Suprapubic skin (tissue), 4 donors: ENCODE measurements at regions not wholly inside any gene's neighbourhood (a gene's known extent, or its start where the extent isn't known, plus 50 kb on each side); places are given as distances from the start of the nearest gene placed in this dataset.

ENCODE experiments used
- DNase-seq, 2 donors: peaks; one replicate each; pipeline ENCODE4 v3.0.0-alpha.2; 2019; ENCODE audit warnings: low spot score in 2 of 2
- H3K27ac ChIP-seq: fragments of 200-600 bp; sonication (generic); one replicate; pipeline ENCODE4 v1.5.1; 2019
- H3K27me3 ChIP-seq: fragments of 200-600 bp; sonication (generic); one replicate; pipeline ENCODE4 v1.5.1; 2019
- H3K36me3 ChIP-seq: fragments of 200-600 bp; sonication (generic); one replicate; pipeline ENCODE4 v1.5.1; 2019
- H3K4me1 ChIP-seq: fragments of 200-600 bp; sonication (generic); one replicate; pipeline ENCODE4 v1.5.1; 2019
- H3K4me3 ChIP-seq: fragments of 200-600 bp; sonication (generic); one replicate; pipeline ENCODE4 v1.5.1; 2019; ENCODE audit warnings: mild to moderate bottlenecking
- H3K9me3 ChIP-seq: fragments of 200-600 bp; sonication (generic); one replicate; pipeline ENCODE4 v1.5.1; 2019
- EP300 ChIP-seq: sonication (generic); formaldehyde crosslinking; IDR thresholded peaks from one replicate; pipeline ENCODE4 v1.6.1; 2017; ENCODE audit warnings: antibody characterized with exemption
- POLR2A ChIP-seq, 2 donors: fragments of 450-650 bp; IDR thresholded peaks; one replicate each; pipeline ENCODE4 v1.6.1; 2017; ENCODE audit warnings: antibody characterized with exemption in 2 of 2, mild to moderate bottlenecking in 2 of 2, moderate library complexity in 2 of 2
- POLR2AphosphoS5 ChIP-seq, 3 donors: sonication (generic); formaldehyde crosslinking; IDR thresholded peaks; one replicate each; pipeline ENCODE4 v1.6.1; 2017; ENCODE audit warnings: antibody characterized with exemption in 3 of 3
- WGBS: methylation state at CpG from one replicate; pipeline ENCODE4 v1.1.5; 2018; 5-methylcytosine and 5-hydroxymethylcytosine counted together
- TF ChIP-seq, protein P1 (sequence below), 2 donors: fragments of 200-600 bp in 1 of 2; fragments of 450-650 bp in 1 of 2; sonication (generic) in 1 of 2; IDR thresholded peaks; one replicate each; pipeline ENCODE4 v1.5.1; 2016 to 2019; ENCODE audit warnings: antibody characterized with exemption in 2 of 2, mild to moderate bottlenecking in 1 of 2, moderate library complexity in 1 of 2

DNA sequence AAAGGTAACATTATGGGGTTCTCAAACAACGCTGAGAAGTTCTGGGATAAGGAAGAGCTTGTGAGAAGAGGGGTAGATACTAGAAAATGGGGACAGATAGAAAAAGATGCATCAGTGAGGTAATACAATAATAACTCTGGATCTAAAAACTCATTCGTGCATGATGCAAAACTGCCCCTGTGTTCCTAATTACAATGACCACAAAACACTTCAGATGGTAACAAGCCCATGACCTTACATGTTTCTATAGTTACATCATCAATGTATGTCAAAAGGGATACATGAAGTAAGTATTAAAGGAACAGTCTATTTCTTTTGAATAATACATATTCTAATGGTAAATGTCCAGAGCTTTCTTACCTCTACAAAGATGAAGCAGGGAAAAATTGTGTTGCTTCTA is 110.6 kb upstream of the PLPPR5 start:
- no peak for TF ChIP-seq POLR2A (IDR thresholded peaks at IDR 0.05)
- 86% methylated on average over 2 of the region's 2 CpGs for WGBS

DNA sequence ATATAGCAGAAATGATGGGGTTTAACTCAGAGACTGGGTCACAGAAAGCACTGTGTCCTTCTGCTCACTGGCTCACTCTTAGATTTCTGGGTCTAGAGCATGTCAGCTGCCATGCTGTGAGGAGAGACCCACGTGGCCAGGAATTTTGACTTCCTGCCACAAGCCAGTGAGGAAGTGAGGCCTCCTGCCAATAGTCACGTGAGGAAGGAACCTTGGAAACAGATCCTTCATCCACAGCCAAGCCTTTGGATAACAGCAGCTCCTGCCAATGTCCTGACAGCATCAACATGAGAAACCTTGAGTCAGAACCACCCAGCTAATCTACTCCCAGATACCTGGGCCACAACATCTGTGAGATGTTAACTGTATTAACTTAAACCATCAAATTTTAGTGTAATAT is 114.5 kb upstream of the PLPPR5 start:
- TF ChIP-seq, protein P1, sequence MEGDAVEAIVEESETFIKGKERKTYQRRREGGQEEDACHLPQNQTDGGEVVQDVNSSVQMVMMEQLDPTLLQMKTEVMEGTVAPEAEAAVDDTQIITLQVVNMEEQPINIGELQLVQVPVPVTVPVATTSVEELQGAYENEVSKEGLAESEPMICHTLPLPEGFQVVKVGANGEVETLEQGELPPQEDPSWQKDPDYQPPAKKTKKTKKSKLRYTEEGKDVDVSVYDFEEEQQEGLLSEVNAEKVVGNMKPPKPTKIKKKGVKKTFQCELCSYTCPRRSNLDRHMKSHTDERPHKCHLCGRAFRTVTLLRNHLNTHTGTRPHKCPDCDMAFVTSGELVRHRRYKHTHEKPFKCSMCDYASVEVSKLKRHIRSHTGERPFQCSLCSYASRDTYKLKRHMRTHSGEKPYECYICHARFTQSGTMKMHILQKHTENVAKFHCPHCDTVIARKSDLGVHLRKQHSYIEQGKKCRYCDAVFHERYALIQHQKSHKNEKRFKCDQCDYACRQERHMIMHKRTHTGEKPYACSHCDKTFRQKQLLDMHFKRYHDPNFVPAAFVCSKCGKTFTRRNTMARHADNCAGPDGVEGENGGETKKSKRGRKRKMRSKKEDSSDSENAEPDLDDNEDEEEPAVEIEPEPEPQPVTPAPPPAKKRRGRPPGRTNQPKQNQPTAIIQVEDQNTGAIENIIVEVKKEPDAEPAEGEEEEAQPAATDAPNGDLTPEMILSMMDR (IDR thresholded peaks at IDR 0.05) = no peak
- TF ChIP-seq EP300 = no peak
- TF ChIP-seq POLR2AphosphoS5 (IDR thresholded peaks at IDR 0.05) = no peak
- TF ChIP-seq POLR2A (IDR thresholded peaks at IDR 0.05) = no peak
- Histone ChIP-seq H3K27me3 (no peaks in the 10 kb centered on the region), H3K36me3 (no peaks in the 10 kb centered on the region), H3K9me3 (no peaks in the 10 kb centered on the region), H3K4me1 (no peaks in the 10 kb centered on the region), H3K27ac (no peak overlapping the region), H3K4me3 (no peak overlapping the region)
- no peak for DNase-seq
- WGBS = 11% methylated on average over 1 of the region's 2 CpGs

More for the DNA sequence above, 110.6 kb upstream of the PLPPR5 start:
- DNase-seq = no peak
- Histone ChIP-seq H3K4me1 (no peaks in the 10 kb centered on the region), H3K36me3 (no peaks in the 10 kb centered on the region), H3K4me3 (no peak overlapping the region), H3K27me3 (no peaks in the 10 kb centered on the region), H3K27ac (no peak overlapping the region), H3K9me3 (no peaks in the 10 kb centered on the region)

DNA sequence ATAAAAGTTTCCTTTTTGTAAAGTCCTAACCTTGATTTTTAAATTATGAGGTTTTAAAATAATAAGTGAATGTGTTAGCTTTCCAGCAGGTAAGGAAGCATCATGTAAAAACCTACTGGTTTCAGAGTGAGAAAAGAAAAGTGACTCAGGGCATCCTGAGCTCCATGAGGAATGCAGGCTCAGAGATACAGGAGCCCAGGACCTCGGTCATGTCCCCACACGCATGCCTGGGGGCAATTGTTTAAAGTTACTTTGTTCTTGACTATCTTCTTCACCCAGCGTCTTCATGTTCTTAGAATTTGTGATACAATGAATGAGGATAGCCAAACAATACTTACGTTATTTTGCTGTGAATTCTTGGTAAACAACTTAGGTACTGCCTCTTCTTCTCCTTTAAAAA is 117.4 kb upstream of the PLPPR5 start:
- TF ChIP-seq, protein P1 (IDR thresholded peaks at IDR 0.05) = no peak
- TF ChIP-seq EP300 = no peak
- no peak for TF ChIP-seq POLR2A (IDR thresholded peaks at IDR 0.05)
- no peak for TF ChIP-seq POLR2AphosphoS5 (IDR thresholded peaks at IDR 0.05)
- WGBS = 48% methylated on average over 4 of the region's 4 CpGs

DNA sequence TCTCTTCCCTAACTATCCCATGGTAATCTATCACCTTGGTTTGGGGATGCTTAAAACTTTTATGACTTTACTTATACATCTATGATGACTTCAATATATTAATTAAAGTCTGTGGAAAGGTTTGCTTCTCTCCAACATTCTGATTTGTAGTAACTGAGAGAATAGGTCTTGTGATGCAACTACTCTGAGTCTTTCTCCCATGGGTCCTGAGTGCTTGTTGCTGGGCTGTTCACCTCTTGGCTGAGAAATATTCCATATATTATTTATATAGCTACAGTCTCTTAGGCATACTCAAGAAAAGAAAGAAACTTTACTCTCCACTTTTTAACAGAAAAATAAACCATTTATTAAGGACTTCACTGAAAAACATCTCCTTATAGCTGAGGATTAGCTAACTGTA is 119.3 kb upstream of the PLPPR5 start:
- H3K27me3 ChIP-seq = no peaks in the 10 kb centered on the region
- no peaks in the 10 kb centered on the region for H3K9me3 ChIP-seq
- no peak overlapping the region for H3K27ac ChIP-seq
- H3K4me1 ChIP-seq = no peaks in the 10 kb centered on the region
- no peak for TF ChIP-seq POLR2A (IDR thresholded peaks at IDR 0.05)
- no peak for TF ChIP-seq EP300
- no peak for TF ChIP-seq POLR2AphosphoS5 (IDR thresholded peaks at IDR 0.05)
- H3K36me3 ChIP-seq = no peaks in the 10 kb centered on the region
- H3K4me3 ChIP-seq = no peak overlapping the region
- no peak for DNase-seq

More for the DNA sequence above, 117.4 kb upstream of the PLPPR5 start:
- Histone ChIP-seq H3K4me1 (no peaks in the 10 kb centered on the region), H3K27ac (no peak overlapping the region), H3K27me3 (no peaks in the 10 kb centered on the region), H3K36me3 (no peaks in the 10 kb centered on the region), H3K9me3 (no peaks in the 10 kb centered on the region), H3K4me3 (no peak overlapping the region)
- DNase-seq = no peak

DNA sequence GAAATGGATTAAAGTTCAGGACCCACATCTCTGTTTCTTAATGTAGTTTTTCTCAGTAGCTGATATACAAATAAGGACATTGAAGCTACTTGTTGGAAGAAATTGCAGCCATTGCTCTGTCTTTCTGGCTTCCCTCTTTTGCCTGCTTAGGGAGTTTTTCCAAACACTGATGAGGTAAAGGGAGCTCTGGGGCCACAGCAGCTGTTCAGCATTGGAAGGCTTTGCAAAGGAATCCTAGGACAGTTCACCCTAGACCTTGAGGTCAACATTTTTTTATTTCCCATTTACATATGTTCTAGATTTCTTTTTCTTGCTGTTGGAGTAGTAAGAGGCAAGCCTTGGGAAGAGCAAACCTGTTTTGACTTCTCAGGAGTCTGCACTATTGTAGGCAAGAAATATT is 126.9 kb upstream of the PLPPR5 start:
- H3K27me3 ChIP-seq = no peaks in the 10 kb centered on the region
- DNase-seq = no peak

DNA sequence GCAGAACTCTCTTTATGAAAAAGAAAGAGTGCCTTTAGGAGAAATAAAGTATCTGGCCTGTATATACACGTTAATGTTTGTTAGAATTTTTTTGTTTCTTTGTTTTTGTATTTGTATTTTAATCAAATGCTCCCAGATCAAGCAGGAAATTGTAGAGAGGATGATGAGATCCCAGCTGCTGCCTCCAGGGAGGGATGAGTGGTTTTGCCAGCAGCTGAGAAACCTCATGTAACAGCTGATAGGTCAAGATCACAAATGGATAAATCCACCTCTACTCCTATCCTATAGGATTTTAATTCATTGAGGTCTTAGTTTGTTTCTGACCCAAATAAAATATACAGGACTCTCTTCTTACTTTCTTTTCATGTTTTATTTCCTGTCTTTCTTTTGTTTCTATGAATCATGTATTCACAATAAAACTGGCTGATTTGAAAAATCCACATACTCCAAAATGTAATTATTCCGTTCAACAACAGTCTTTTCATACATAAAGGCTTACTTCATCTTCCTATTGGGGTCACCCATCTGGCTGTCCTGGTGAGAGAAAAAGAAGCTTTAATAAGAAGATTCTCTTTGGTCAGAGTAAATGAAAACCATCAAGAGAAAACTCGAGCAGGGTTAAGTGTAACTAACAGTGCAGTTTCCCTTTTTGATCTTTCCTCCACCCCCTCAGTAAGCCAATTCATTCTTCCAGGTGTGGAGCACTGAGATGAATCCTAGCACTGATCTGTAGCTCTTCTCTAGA is 129.3 kb upstream of the PLPPR5 start:
- no peak for DNase-seq
- no peak overlapping the region for H3K27ac ChIP-seq
- no peaks in the 10 kb centered on the region for H3K27me3 ChIP-seq
- H3K9me3 ChIP-seq = no peaks in the 10 kb centered on the region
- H3K4me3 ChIP-seq = no peak overlapping the region
- 49% methylated on average over 3 of the region's 3 CpGs for WGBS
- H3K36me3 ChIP-seq = no peaks in the 10 kb centered on the region
- TF ChIP-seq EP300 = no peak
- TF ChIP-seq, protein P1 (IDR thresholded peaks at IDR 0.05) = no peak
- no peak for TF ChIP-seq POLR2AphosphoS5 (IDR thresholded peaks at IDR 0.05)
- TF ChIP-seq POLR2A (IDR thresholded peaks at IDR 0.05) = no peak
- H3K4me1 ChIP-seq = no peaks in the 10 kb centered on the region

More for the DNA sequence above, 126.9 kb upstream of the PLPPR5 start:
- Histone ChIP-seq H3K9me3 (no peaks in the 10 kb centered on the region), H3K4me3 (no peak overlapping the region), H3K27ac (no peak overlapping the region), H3K36me3 (no peaks in the 10 kb centered on the region), H3K4me1 (no peaks in the 10 kb centered on the region)
- no peak for TF ChIP-seq POLR2AphosphoS5 (IDR thresholded peaks at IDR 0.05)
- TF ChIP-seq, protein P1 (IDR thresholded peaks at IDR 0.05) = no peak
- TF ChIP-seq POLR2A (IDR thresholded peaks at IDR 0.05) = no peak
- no peak for TF ChIP-seq EP300
